A673 (cell line): ENCODE measurements at regions not wholly inside any gene's neighbourhood (a gene's known extent, or its start where the extent isn't known, plus 50 kb on each side); places are given as distances from the start of the nearest gene placed in this dataset.

ENCODE experiments used
- BruUV-seq: library from RNA; stranded (reverse); fragments of 400-500 nt; replicated peaks from 2 replicates; lab custom pipeline; 2021; lab: Mats Ljungman, UMichigan
- CTCF ChIA-PET: fragments of 300-600 bp; sonication (Branson Sonifier 250); formaldehyde crosslinking; loops from one replicate; lab custom pipeline; 2022; ENCODE audit warnings: antibody characterized with exemption; lab: Charles Lee
- POLR2A ChIA-PET: fragments of 300-600 bp; sonication (Branson Sonifier 250); formaldehyde crosslinking; loops from one replicate; lab custom pipeline; 2022; ENCODE audit warnings: antibody characterized with exemption; ENCODE audit not compliant: low non-redundant PET; lab: Charles Lee
- DNase-seq: peaks from one replicate; pipeline ENCODE4 v3.0.0-alpha.2; 2015; ENCODE audit warnings: low spot score
- H3K27ac ChIP-seq: fragments of 200-600 bp; sonication (generic); 2 replicates; pipeline ENCODE4 v1.5.1; 2016; ENCODE audit warnings: mixed run types, low read depth, mild to moderate bottlenecking, mixed read lengths, antibody characterized with exemption, low read length; ENCODE audit not compliant: poor library complexity, severe bottlenecking
- H3K27me3 ChIP-seq: fragments of 200-600 bp; sonication (generic); replicated peaks from 2 replicates; pipeline ENCODE4 v1.6.1; 2017; ENCODE audit warnings: mixed run types, low read depth, mild to moderate bottlenecking, mixed read lengths, antibody characterized with exemption, low read length; ENCODE audit not compliant: insufficient read depth, poor library complexity
- H3K36me3 ChIP-seq: fragments of 200-600 bp; sonication (generic); 2 replicates; pipeline ENCODE4 v1.6.1; 2016; ENCODE audit warnings: mixed run types, mild to moderate bottlenecking, mixed read lengths, antibody characterized with exemption, low read length; ENCODE audit not compliant: insufficient read depth, poor library complexity, severe bottlenecking
- H3K4me1 ChIP-seq: fragments of 200-600 bp; sonication (generic); 2 replicates; pipeline ENCODE4 v1.6.1; 2017; ENCODE audit warnings: mixed run types, mild to moderate bottlenecking, mixed read lengths, antibody characterized with exemption, low read length; ENCODE audit not compliant: insufficient read depth, poor library complexity, severe bottlenecking
- H3K4me3 ChIP-seq: fragments of 200-600 bp; sonication (generic); 2 replicates; pipeline ENCODE4 v1.5.1; 2016; ENCODE audit warnings: low read depth, mixed run types, mild to moderate bottlenecking, mixed read lengths, low read length; ENCODE audit not compliant: poor library complexity, severe bottlenecking
- H3K9me3 ChIP-seq: fragments of 200-600 bp; sonication (generic); 2 replicates; pipeline ENCODE4 v1.6.1; 2016; ENCODE audit warnings: mixed run types, low read depth, mild to moderate bottlenecking, mixed read lengths, antibody characterized with exemption, low read length; ENCODE audit not compliant: poor library complexity, severe bottlenecking
- CTCF ChIP-seq: fragments of 300-800, 200-600 bp; sonication (generic); conservative IDR thresholded peaks from 2 replicates; pipeline ENCODE4 v1.5.1; 2017; ENCODE audit warnings: low read depth, mild to moderate bottlenecking, antibody characterized with exemption, low read length, moderate library complexity, mixed read lengths
- EZH2 ChIP-seq: fragments of 200-600 bp; sonication (generic); IDR thresholded peaks from 2 replicates; pipeline ENCODE4 v1.6.1; 2017; ENCODE audit warnings: borderline replicate concordance, low read depth, mild to moderate bottlenecking, mixed read lengths, antibody characterized with exemption, low read length; ENCODE audit not compliant: poor library complexity, severe bottlenecking
- intact Hi-C: fragments of 100-400 bp; cut with micrococcal nuclease; formaldehyde crosslinking; loops from one replicate; pipeline ENCODE4 v1.10.0; 2022; ENCODE audit not compliant: unreplicated experiment

GRCh38 chr1:221011145-221011544 is 131.9 kb downstream of the HLX start:
- CTCF ChIA-PET: no interaction called here
- no peak for TF ChIP-seq EZH2
- no peak for TF ChIP-seq CTCF
- H3K36me3 ChIP-seq: no peaks in the 10 kb centered on the region
- BruUV-seq: no TSS peak
- no peak overlapping the region for H3K27ac ChIP-seq
- no peak overlapping the region for H3K4me3 ChIP-seq
- H3K27me3 ChIP-seq: no peaks in the 10 kb centered on the region
- intact Hi-C loops: no loop called here
- POLR2A ChIA-PET: no interaction called here
- no peaks in the 10 kb centered on the region for H3K4me1 ChIP-seq
- no peaks in the 10 kb centered on the region for H3K9me3 ChIP-seq
- DNase-seq: no peak

GRCh38 chr1:221012120-221012519 is 132.9 kb downstream of the HLX start:
- Histone ChIP-seq H3K9me3 (no peaks in the 10 kb centered on the region), H3K4me1 (no peaks in the 10 kb centered on the region), H3K4me3 (no peak overlapping the region), H3K36me3 (no peaks in the 10 kb centered on the region), H3K27me3 (no peaks in the 10 kb centered on the region), H3K27ac (no peak overlapping the region)
- ChIA-PET POLR2A (interaction anchor here (0.7 kb wide), 1 partner anchor 176 kb away, joined by 3 read pairs; no protein-coding TSS in a partner anchor), CTCF (no interaction called here)
- intact Hi-C loops: no loop called here
- BruUV-seq: no TSS peak
- TF ChIP-seq CTCF (no peak), EZH2 (no peak)
- no peak for DNase-seq

- Histone ChIP-seq H3K9me3 (no peaks in the 10 kb centered on the region), H3K4me1 (no peaks in the 10 kb centered on the region), H3K36me3 (no peaks in the 10 kb centered on the region), H3K4me3 (no peak overlapping the region), H3K27ac (no peak overlapping the region), H3K27me3 (no peaks in the 10 kb centered on the region)
- POLR2A ChIA-PET: no interaction called here
- CTCF ChIA-PET: no interaction called here
- DNase-seq: no peak
- TF ChIP-seq EZH2: no peak
- TF ChIP-seq CTCF: no peak
- no TSS peak for BruUV-seq
- intact Hi-C loops: no loop called here
These were observed 134.7 kb downstream of the HLX start for GRCh38 chr1:221013691-221014660.
